NK-92 (cell line): ENCODE measurements at regions not wholly inside any gene's neighbourhood (a gene's known extent, or its start where the extent isn't known, plus 50 kb on each side); places are given as distances from the start of the nearest gene placed in this dataset.

ENCODE experiments used
- DNase-seq: peaks from one replicate; lab custom pipeline; 2025; ENCODE audit not compliant: unreplicated experiment; lab: John Stamatoyannopoulos, UW

GRCh38 chr7:25792586-25792985 lies 359.4 kb upstream of the NFE2L3 start:
- DNase-seq, result no peak

- DNase-seq, result no peak
These were observed 356.2 kb upstream of the NFE2L3 start for GRCh38 chr7:25795824-25796235.

- no peak for DNase-seq
These were observed 353.7 kb upstream of the NFE2L3 start for GRCh38 chr7:25798344-25798743.

GRCh38 chr7:25801214-25801613 lies 350.8 kb upstream of the NFE2L3 start:
- no peak for DNase-seq

- no peak for DNase-seq
These were observed 349.9 kb upstream of the NFE2L3 start for GRCh38 chr7:25802057-25802456.

GRCh38 chr7:25802473-25802872 lies 349.5 kb upstream of the NFE2L3 start:
- DNase-seq, result no peak

- no peak for DNase-seq
These were observed 348.7 kb upstream of the NFE2L3 start for GRCh38 chr7:25803117-25803887.

- no peak for DNase-seq
These were observed 347.8 kb upstream of the NFE2L3 start for GRCh38 chr7:25804154-25804553.

- DNase-seq, result no peak
These were observed 346.8 kb upstream of the NFE2L3 start for GRCh38 chr7:25805027-25805687.

GRCh38 chr7:25807086-25807611 lies 344.8 kb upstream of the NFE2L3 start:
- DNase-seq, result no peak

- no peak for DNase-seq
These were observed 342.6 kb upstream of the NFE2L3 start for GRCh38 chr7:25809441-25809840.

GRCh38 chr7:25812086-25812850 lies 339.7 kb upstream of the NFE2L3 start:
- no peak for DNase-seq

GRCh38 chr7:25813381-25813780 lies 338.6 kb upstream of the NFE2L3 start:
- no peak for DNase-seq

GRCh38 chr7:25815711-25816110 lies 336.3 kb upstream of the NFE2L3 start:
- no peak for DNase-seq

- no peak for DNase-seq
These were observed 331.5 kb upstream of the NFE2L3 start for GRCh38 chr7:25820432-25821040.

GRCh38 chr7:25821225-25821624 lies 330.8 kb upstream of the NFE2L3 start:
- DNase-seq, result no peak

GRCh38 chr7:25822823-25823222 lies 329.2 kb upstream of the NFE2L3 start:
- DNase-seq, result no peak

GRCh38 chr7:25823571-25823970 lies 328.4 kb upstream of the NFE2L3 start:
- no peak for DNase-seq

- DNase-seq, result no peak
These were observed 323.5 kb upstream of the NFE2L3 start for GRCh38 chr7:25828468-25828867.

- DNase-seq, result no peak
These were observed 322.3 kb upstream of the NFE2L3 start for GRCh38 chr7:25829663-25830062.

- DNase-seq, result no peak
These were observed 321.8 kb upstream of the NFE2L3 start for GRCh38 chr7:25830215-25830614.
